ENCODE measurements at regions not wholly inside any gene's neighbourhood (a gene's known extent, or its start where the extent isn't known, plus 50 kb on each side); places are given as distances from the start of the nearest gene placed in this dataset.

DNA sequence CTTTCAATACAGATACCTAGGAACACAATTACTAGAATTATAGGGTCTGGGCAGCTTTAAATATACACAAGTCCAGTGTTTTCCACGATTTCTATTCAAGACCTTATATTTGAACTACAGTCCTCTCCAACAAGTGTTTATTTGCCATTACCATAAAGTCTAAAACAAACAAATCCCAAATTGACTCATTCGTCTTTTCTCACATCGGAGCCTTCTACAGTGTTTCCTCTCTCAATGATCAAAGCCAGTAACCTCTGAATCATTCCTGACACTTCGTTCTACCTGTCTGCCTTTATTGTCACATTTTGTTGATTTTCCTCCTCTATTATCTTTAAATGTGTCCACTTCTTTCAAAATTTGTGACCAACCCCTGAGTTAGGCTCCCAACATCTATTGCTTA is 1356.5 kb upstream of the SLC10A2 start:
- Histone ChIP-seq H3K9me3 (no peaks in the 10 kb centered on the region), H3K27me3 (no peaks in the 10 kb centered on the region), H3K4me3 (no peak overlapping the region), H3K36me3 (ENCODE audit: low read depth, missing control alignments) (no peaks in the 10 kb centered on the region), H3K27ac (no peak overlapping the region), H3K4me1 (no peaks in the 10 kb centered on the region)
- TF ChIP-seq POLR2A (IDR thresholded peaks at IDR 0.05): no peak
- TF ChIP-seq, protein P1, sequence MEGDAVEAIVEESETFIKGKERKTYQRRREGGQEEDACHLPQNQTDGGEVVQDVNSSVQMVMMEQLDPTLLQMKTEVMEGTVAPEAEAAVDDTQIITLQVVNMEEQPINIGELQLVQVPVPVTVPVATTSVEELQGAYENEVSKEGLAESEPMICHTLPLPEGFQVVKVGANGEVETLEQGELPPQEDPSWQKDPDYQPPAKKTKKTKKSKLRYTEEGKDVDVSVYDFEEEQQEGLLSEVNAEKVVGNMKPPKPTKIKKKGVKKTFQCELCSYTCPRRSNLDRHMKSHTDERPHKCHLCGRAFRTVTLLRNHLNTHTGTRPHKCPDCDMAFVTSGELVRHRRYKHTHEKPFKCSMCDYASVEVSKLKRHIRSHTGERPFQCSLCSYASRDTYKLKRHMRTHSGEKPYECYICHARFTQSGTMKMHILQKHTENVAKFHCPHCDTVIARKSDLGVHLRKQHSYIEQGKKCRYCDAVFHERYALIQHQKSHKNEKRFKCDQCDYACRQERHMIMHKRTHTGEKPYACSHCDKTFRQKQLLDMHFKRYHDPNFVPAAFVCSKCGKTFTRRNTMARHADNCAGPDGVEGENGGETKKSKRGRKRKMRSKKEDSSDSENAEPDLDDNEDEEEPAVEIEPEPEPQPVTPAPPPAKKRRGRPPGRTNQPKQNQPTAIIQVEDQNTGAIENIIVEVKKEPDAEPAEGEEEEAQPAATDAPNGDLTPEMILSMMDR (IDR thresholded peaks at IDR 0.05): no peak
- intact Hi-C loops (cut with DNase I; ENCODE audit: low total_unique reads): no loop called here
- no peak for DNase-seq
- 79 to 82% methylated on average over 4 of the region's 4 CpGs for WGBS, 2 donors

DNA sequence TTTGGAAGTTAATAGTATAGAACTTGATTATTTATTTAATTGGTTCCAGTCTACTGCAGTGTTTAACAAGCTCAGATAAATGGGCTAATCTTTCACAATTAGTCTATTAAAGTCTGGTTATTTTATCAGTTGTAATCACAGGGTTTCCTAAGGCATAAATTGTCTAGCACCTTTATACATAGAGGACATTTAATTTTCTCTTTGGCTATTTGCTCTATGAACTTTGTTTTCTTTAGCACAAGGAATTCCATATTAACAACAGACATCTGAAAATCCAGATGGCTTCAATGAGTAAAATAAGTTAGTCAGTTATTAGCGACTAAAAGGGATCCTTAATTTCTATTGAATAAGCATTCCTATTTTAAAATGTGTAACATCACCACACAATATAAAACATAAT is 1350.8 kb upstream of the SLC10A2 start:
- Histone ChIP-seq H3K36me3 (ENCODE audit: low read depth, missing control alignments) (no peaks in the 10 kb centered on the region), H3K27me3 (no peaks in the 10 kb centered on the region), H3K9me3 (no peaks in the 10 kb centered on the region), H3K4me3 (no peak overlapping the region), H3K4me1 (no peaks in the 10 kb centered on the region), H3K27ac (no peak overlapping the region)
- 68 to 82% methylated on average over 1 of the region's 1 CpG for WGBS, 2 donors
- TF ChIP-seq, protein P1 (IDR thresholded peaks at IDR 0.05): no peak
- TF ChIP-seq POLR2A (IDR thresholded peaks at IDR 0.05): no peak
- intact Hi-C loops (cut with DNase I; ENCODE audit: low total_unique reads): no loop called here
- no peak for DNase-seq

DNA sequence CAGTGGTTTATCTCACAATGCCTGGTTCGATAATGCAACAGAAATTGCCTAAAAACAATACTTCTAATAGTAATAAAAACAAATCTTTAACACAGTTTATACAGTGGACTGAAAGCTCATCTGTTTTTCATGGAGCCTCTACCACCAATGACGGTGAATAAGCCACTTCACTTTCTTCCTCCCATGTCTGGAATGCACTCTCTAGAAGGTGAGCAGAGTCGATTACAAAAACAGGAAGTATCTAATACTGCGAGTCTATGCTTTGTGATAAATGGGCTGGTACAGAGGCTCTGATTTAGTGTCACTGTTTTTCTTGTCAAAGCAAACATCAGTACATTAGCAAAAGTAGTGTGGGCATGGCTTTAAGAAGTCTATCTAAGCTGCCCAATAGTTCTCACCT is 1348.6 kb upstream of the SLC10A2 start:
- H3K9me3 ChIP-seq: no peaks in the 10 kb centered on the region

DNA sequence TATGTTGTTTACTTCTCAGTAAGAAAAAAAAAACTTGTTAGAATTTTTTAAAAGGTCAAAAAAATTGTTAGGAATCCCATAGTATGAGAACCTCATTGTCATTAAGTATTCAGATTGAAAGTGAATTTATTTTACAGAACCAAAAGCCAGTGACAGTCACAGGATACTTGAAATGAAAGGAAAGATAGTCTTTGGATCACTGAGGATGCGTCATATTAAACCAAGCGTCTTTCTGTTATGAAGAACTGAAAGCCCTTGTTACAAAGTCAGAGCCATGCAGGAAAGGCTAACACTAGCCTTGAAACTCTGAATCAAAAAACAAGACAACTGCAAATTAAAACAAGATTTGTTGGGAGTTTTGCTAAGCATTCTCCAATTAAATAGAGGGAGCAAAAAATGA is 1348.0 kb upstream of the SLC10A2 start:
- TF ChIP-seq, protein P1 (IDR thresholded peaks at IDR 0.05): no peak
- TF ChIP-seq POLR2A (IDR thresholded peaks at IDR 0.05): no peak
- no peak overlapping the region for H3K27ac ChIP-seq
- H3K9me3 ChIP-seq: no peaks in the 10 kb centered on the region
- DNase-seq: no peak
- H3K4me1 ChIP-seq: no peaks in the 10 kb centered on the region
- no peak overlapping the region for H3K4me3 ChIP-seq
- H3K27me3 ChIP-seq: no peaks in the 10 kb centered on the region
- WGBS, 2 donors: 87 to 97% methylated on average over 2 of the region's 2 CpGs
- intact Hi-C loops (cut with DNase I; ENCODE audit: low total_unique reads): no loop called here
- H3K36me3 ChIP-seq (ENCODE audit: low read depth, missing control alignments): no peaks in the 10 kb centered on the region

More for the DNA sequence above, 1348.6 kb upstream of the SLC10A2 start:
- intact Hi-C loops (cut with DNase I; ENCODE audit: low total_unique reads): no loop called here
- no peak for DNase-seq
- H3K27me3 ChIP-seq: no peaks in the 10 kb centered on the region
- TF ChIP-seq POLR2A (IDR thresholded peaks at IDR 0.05): no peak
- no peak overlapping the region for H3K4me3 ChIP-seq
- no peaks in the 10 kb centered on the region for H3K4me1 ChIP-seq
- H3K27ac ChIP-seq: no peak overlapping the region
- 55 to 62% methylated on average over 4 of the region's 4 CpGs for WGBS, 2 donors
- H3K36me3 ChIP-seq (ENCODE audit: low read depth, missing control alignments): no peaks in the 10 kb centered on the region

DNA sequence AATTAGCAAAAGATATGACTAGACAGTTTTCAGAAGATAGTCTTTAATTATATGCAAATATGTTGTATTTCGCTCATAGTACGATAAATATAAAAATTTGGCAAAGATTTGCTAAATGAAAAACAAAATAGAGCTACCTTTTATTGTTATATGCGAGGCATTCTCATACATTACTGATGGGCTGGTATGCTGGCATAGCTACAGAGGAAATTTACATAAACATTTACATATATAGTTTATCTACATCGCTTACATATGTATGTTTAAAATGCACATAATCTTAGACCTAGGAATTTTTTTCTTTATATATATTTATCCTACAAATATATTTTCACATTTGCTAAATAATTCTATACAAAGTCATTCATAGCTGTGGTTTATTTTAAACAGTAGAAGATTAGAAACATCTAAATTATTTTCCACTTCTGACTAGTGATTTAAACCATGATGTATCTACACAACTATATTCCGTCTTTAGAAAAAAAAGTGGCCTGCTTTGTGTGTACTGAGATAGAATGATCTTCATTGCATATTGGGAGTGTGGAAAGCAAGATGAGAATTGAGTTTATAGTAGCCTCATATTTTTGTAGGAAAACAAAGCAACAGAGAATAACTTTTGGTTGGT is 1345.0 kb upstream of the SLC10A2 start:
- H3K36me3 ChIP-seq (ENCODE audit: low read depth, missing control alignments): no peaks in the 10 kb centered on the region
- no peak overlapping the region for H3K27ac ChIP-seq
- no peaks in the 10 kb centered on the region for H3K4me1 ChIP-seq
- H3K4me3 ChIP-seq: no peak overlapping the region
- no peaks in the 10 kb centered on the region for H3K9me3 ChIP-seq
- no peak for DNase-seq
- TF ChIP-seq POLR2A (IDR thresholded peaks at IDR 0.05): no peak
- WGBS, 2 donors: 90 to 93% methylated on average over 5 of the region's 5 CpGs
- intact Hi-C loops (cut with DNase I; ENCODE audit: low total_unique reads): no loop called here
- H3K27me3 ChIP-seq: no peaks in the 10 kb centered on the region

DNA sequence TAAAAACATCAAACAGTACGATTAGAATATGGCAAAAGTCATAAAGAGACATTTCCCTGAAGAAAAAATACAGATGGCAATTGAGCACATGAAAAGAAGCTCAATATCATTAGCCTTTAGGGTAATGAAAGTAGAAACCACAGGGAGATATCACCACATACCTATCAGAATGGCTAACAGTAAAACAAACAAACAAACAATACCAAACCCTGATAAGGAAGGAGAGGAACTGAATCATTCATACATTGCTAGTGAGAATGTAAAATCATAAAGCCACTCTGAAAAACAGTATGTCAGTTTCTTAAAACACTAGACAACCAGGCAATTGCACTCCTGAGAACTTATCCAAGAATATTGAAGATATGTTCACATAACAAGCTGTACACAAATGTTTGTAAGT is 1342.5 kb upstream of the SLC10A2 start:
- no peak for TF ChIP-seq POLR2A (IDR thresholded peaks at IDR 0.05)
- TF ChIP-seq, protein P1 (IDR thresholded peaks at IDR 0.05): no peak
- intact Hi-C loops (cut with DNase I; ENCODE audit: low total_unique reads): no loop called here
- Histone ChIP-seq H3K27me3 (no peaks in the 10 kb centered on the region), H3K9me3 (no peaks in the 10 kb centered on the region), H3K36me3 (ENCODE audit: low read depth, missing control alignments) (no peaks in the 10 kb centered on the region), H3K4me3 (no peak overlapping the region), H3K4me1 (no peaks in the 10 kb centered on the region), H3K27ac (no peak overlapping the region)
- DNase-seq: no peak
- 58 to 66% methylated on average over 1 of the region's 1 CpG for WGBS, 2 donors
